ENCODE measurements at regions not wholly inside any gene's neighbourhood (a gene's known extent, or its start where the extent isn't known, plus 50 kb on each side); places are given as distances from the start of the nearest gene placed in this dataset.

DNA sequence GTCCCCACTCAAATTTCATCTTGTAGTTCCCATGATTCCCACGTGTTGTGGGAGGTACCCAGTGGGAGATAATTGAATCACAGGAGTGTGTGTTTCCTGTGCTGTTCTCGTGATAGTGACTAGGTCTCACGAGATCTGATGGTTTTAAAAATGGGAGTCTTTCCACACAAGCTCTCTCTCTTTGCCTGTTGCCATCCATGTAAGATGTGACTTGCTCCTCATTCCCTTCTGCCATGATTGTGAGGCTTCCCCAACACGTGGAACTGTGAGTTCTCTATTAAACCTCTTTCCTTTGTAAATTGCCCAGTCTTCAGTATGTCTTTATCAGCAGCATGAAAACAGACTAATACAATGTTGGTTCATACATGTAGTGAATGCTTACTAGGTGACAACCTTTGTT, 163.2 kb upstream of the PALMD start:
- TF ChIP-seq CTCF (conservative IDR thresholded peaks at IDR 0.05; ENCODE audit: low read length) (no peak), EZH2phosphoT487 (IDR thresholded peaks at IDR 0.05; ENCODE audit: borderline replicate concordance) (no peak)
- no peaks in the 10 kb centered on the region for H3K27me3 ChIP-seq (ENCODE audit: insufficient read depth, low read length, poor library complexity, severe bottlenecking)
- no peaks in the 10 kb centered on the region for H3K4me1 ChIP-seq (ENCODE audit: insufficient read depth, low read length, poor library complexity, severe bottlenecking)
- H3K79me2 ChIP-seq (ENCODE audit: insufficient read depth, low read length): no peaks in the 10 kb centered on the region
- no peaks in the 10 kb centered on the region for H3F3A ChIP-seq (ENCODE audit: low read depth)
- H3K4me3 ChIP-seq (ENCODE audit: low read length, poor library complexity, severe bottlenecking): no peak overlapping the region
- H3K36me3 ChIP-seq (ENCODE audit: insufficient read depth, low read length): no peaks in the 10 kb centered on the region
- no peak overlapping the region for H3K4me2 ChIP-seq (ENCODE audit: low read depth, low read length, poor library complexity, severe bottlenecking)
- no peaks in the 10 kb centered on the region for H3K9me3 ChIP-seq (ENCODE audit: insufficient read depth, low read depth, low read length)
- H3K9ac ChIP-seq (ENCODE audit: low read depth, low read length, poor library complexity, severe bottlenecking): no peak overlapping the region
- H3K9me2 ChIP-seq (replicated peaks; ENCODE audit: low read depth, low read length): no peaks in the 10 kb centered on the region
- no peak overlapping the region for H2AFZ ChIP-seq (ENCODE audit: low read length)
- no peaks in the 10 kb centered on the region for H4K20me1 ChIP-seq (ENCODE audit: insufficient read depth, low read length, poor library complexity, severe bottlenecking)

- no peak overlapping the region for H2AFZ ChIP-seq (ENCODE audit: low read length)
- no peaks in the 10 kb centered on the region for H3K27me3 ChIP-seq (ENCODE audit: insufficient read depth, low read length, poor library complexity, severe bottlenecking)
- H3K4me2 ChIP-seq (ENCODE audit: low read depth, low read length, poor library complexity, severe bottlenecking): no peak overlapping the region
- no peaks in the 10 kb centered on the region for H3F3A ChIP-seq (ENCODE audit: low read depth)
- no peak overlapping the region for H3K4me3 ChIP-seq (ENCODE audit: low read length, poor library complexity, severe bottlenecking)
- no peak overlapping the region for H3K9ac ChIP-seq (ENCODE audit: low read depth, low read length, poor library complexity, severe bottlenecking)
- H3K9me3 ChIP-seq (ENCODE audit: insufficient read depth, low read depth, low read length): no peaks in the 10 kb centered on the region
- no peaks in the 10 kb centered on the region for H3K9me2 ChIP-seq (replicated peaks; ENCODE audit: low read depth, low read length)
- H4K20me1 ChIP-seq (ENCODE audit: insufficient read depth, low read length, poor library complexity, severe bottlenecking): no peaks in the 10 kb centered on the region
- H3K79me2 ChIP-seq (ENCODE audit: insufficient read depth, low read length): no peaks in the 10 kb centered on the region
- H3K36me3 ChIP-seq (ENCODE audit: insufficient read depth, low read length): no peaks in the 10 kb centered on the region
- H3K4me1 ChIP-seq (ENCODE audit: insufficient read depth, low read length, poor library complexity, severe bottlenecking): no peaks in the 10 kb centered on the region
- TF ChIP-seq EZH2phosphoT487 (IDR thresholded peaks at IDR 0.05; ENCODE audit: borderline replicate concordance): no peak
Observed at GRCh38 chr1:99490031-99490430, 155.9 kb upstream of the PALMD start.

DNA sequence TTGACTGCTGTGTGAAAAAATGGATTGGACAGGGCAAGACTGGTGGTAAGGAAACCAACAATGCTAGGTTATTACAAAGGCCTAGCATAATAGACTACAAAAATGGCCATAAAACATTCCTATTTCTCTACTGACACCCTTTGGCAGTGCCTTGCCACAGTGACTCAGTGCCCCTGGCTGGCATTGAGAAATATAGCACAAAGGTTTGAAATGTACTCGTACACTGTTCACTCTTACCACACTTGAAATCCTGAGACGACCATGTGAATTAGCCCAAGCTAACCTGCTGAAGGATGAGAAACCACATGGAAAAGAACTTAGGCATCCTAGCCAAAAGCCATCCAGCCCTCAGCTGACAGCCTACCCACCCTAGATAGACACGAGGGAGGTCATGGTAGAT, 149.8 kb upstream of the PALMD start:
- no peaks in the 10 kb centered on the region for H3F3A ChIP-seq (ENCODE audit: low read depth)
- TF ChIP-seq EZH2phosphoT487 (IDR thresholded peaks at IDR 0.05; ENCODE audit: borderline replicate concordance): no peak
- no peak for TF ChIP-seq CTCF (conservative IDR thresholded peaks at IDR 0.05; ENCODE audit: low read length)
- H3K4me1 ChIP-seq (ENCODE audit: insufficient read depth, low read length, poor library complexity, severe bottlenecking): peaks cover 9% of the 10 kb centered on the region
- H3K9me2 ChIP-seq (replicated peaks; ENCODE audit: low read depth, low read length): no peaks in the 10 kb centered on the region
- H3K79me2 ChIP-seq (ENCODE audit: insufficient read depth, low read length): no peaks in the 10 kb centered on the region
- H3K9me3 ChIP-seq (ENCODE audit: insufficient read depth, low read depth, low read length): no peaks in the 10 kb centered on the region
- H3K36me3 ChIP-seq (ENCODE audit: insufficient read depth, low read length): no peaks in the 10 kb centered on the region
- H3K4me2 ChIP-seq (ENCODE audit: low read depth, low read length, poor library complexity, severe bottlenecking): no peak overlapping the region
- no peak overlapping the region for H3K4me3 ChIP-seq (ENCODE audit: low read length, poor library complexity, severe bottlenecking)
- no peak overlapping the region for H3K9ac ChIP-seq (ENCODE audit: low read depth, low read length, poor library complexity, severe bottlenecking)
- H2AFZ ChIP-seq (ENCODE audit: low read length): no peak overlapping the region
- no peaks in the 10 kb centered on the region for H4K20me1 ChIP-seq (ENCODE audit: insufficient read depth, low read length, poor library complexity, severe bottlenecking)
- H3K27me3 ChIP-seq (ENCODE audit: insufficient read depth, low read length, poor library complexity, severe bottlenecking): no peaks in the 10 kb centered on the region

DNA sequence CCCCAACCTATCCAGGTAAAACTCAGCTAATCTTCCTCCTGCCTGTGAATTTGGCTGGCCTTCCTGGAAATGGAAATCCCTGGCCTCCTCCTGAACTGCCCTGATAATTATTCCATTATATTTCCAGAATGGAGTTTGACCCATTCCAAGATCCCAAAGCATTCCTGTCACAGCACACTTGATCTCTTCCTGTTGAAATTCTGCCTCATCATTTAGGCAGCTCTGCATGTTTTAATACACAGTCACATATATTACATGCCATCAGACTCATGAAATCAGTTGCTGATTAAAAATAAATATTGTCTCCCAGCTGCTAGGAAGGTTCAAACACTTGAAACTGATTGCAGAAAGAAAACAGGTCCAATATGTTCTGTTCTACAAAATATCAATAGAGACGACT, 148.2 kb upstream of the PALMD start:
- no peak overlapping the region for H2AFZ ChIP-seq (ENCODE audit: low read length)
- H3K9ac ChIP-seq (ENCODE audit: low read depth, low read length, poor library complexity, severe bottlenecking): no peak overlapping the region
- TF ChIP-seq EZH2phosphoT487 (IDR thresholded peaks at IDR 0.05; ENCODE audit: borderline replicate concordance) (no peak), CTCF (conservative IDR thresholded peaks at IDR 0.05; ENCODE audit: low read length) (no peak)

More for the DNA sequence above, 148.2 kb upstream of the PALMD start:
- Histone ChIP-seq H3K4me3 (ENCODE audit: low read length, poor library complexity, severe bottlenecking) (no peak overlapping the region), H3K36me3 (ENCODE audit: insufficient read depth, low read length) (no peaks in the 10 kb centered on the region), H3K27me3 (ENCODE audit: insufficient read depth, low read length, poor library complexity, severe bottlenecking) (no peaks in the 10 kb centered on the region), H4K20me1 (ENCODE audit: insufficient read depth, low read length, poor library complexity, severe bottlenecking) (no peaks in the 10 kb centered on the region), H3K79me2 (ENCODE audit: insufficient read depth, low read length) (no peaks in the 10 kb centered on the region), H3F3A (ENCODE audit: low read depth) (no peaks in the 10 kb centered on the region), H3K9me2 (replicated peaks; ENCODE audit: low read depth, low read length) (no peaks in the 10 kb centered on the region), H3K4me2 (ENCODE audit: low read depth, low read length, poor library complexity, severe bottlenecking) (no peak overlapping the region), H3K4me1 (ENCODE audit: insufficient read depth, low read length, poor library complexity, severe bottlenecking) (peaks cover 23% of the 10 kb centered on the region), H3K9me3 (ENCODE audit: insufficient read depth, low read depth, low read length) (no peaks in the 10 kb centered on the region)
